ENCODE measurements at regions not wholly inside any gene's neighbourhood (a gene's known extent, or its start where the extent isn't known, plus 50 kb on each side); places are given as distances from the start of the nearest gene placed in this dataset.

GRCh38 chr19:28960986-28961705, 251.8 kb downstream of the UQCRFS1 start:
- Mint-ChIP-seq H3K4me3 (no peak overlapping the region), H3K4me1 (no peaks in the 10 kb centered on the region), H3K27me3 (ENCODE audit: low read depth) (peaks cover 2% of the 10 kb centered on the region), H3K9me3 (peaks cover 7% of the 10 kb centered on the region), H3K36me3 (ENCODE audit: low read depth) (no peaks in the 10 kb centered on the region), H3K27ac (ENCODE audit: unreplicated experiment) (no peak overlapping the region)
- no peak for TF ChIP-seq CTCF (conservative IDR thresholded peaks at IDR 0.05)
- no peak for DNase-seq (ENCODE audit: low read depth, low spot score)

- DNase-seq (ENCODE audit: low read depth, low spot score), result no peak
- no peak overlapping the region for H3K4me3 Mint-ChIP-seq
Observed at GRCh38 chr19:28960586-28960985, 252.4 kb downstream of the UQCRFS1 start.

GRCh38 chr19:28956961-28957360, 256.0 kb downstream of the UQCRFS1 start:
- H3K36me3 Mint-ChIP-seq (ENCODE audit: low read depth), result no peaks in the 10 kb centered on the region
- peaks cover 7% of the 10 kb centered on the region for H3K9me3 Mint-ChIP-seq
- no peak for DNase-seq (ENCODE audit: low read depth, low spot score)
- no peak overlapping the region for H3K27ac Mint-ChIP-seq (ENCODE audit: unreplicated experiment)
- H3K4me3 Mint-ChIP-seq, result no peak overlapping the region
- no peaks in the 10 kb centered on the region for H3K4me1 Mint-ChIP-seq
- no peaks in the 10 kb centered on the region for H3K27me3 Mint-ChIP-seq (ENCODE audit: low read depth)
- TF ChIP-seq CTCF (conservative IDR thresholded peaks at IDR 0.05), result no peak

More at GRCh38 chr19:28960586-28960985, 252.4 kb downstream of the UQCRFS1 start:
- Mint-ChIP-seq H3K4me1 (no peaks in the 10 kb centered on the region), H3K27ac (ENCODE audit: unreplicated experiment) (no peak overlapping the region), H3K36me3 (ENCODE audit: low read depth) (no peaks in the 10 kb centered on the region), H3K9me3 (peaks cover 7% of the 10 kb centered on the region), H3K27me3 (ENCODE audit: low read depth) (peaks cover 2% of the 10 kb centered on the region)
- no peak for TF ChIP-seq CTCF (conservative IDR thresholded peaks at IDR 0.05)

GRCh38 chr19:28956421-28956820, 256.5 kb downstream of the UQCRFS1 start:
- H3K4me3 Mint-ChIP-seq, result no peak overlapping the region
- no peak overlapping the region for H3K27ac Mint-ChIP-seq (ENCODE audit: unreplicated experiment)
- H3K4me1 Mint-ChIP-seq, result no peaks in the 10 kb centered on the region
- TF ChIP-seq CTCF (conservative IDR thresholded peaks at IDR 0.05), result no peak
- DNase-seq (ENCODE audit: low read depth, low spot score), result no peak
- H3K9me3 Mint-ChIP-seq, result peaks cover 7% of the 10 kb centered on the region
- H3K27me3 Mint-ChIP-seq (ENCODE audit: low read depth), result no peaks in the 10 kb centered on the region
- H3K36me3 Mint-ChIP-seq (ENCODE audit: low read depth), result no peaks in the 10 kb centered on the region

GRCh38 chr19:28949535-28949934, 263.4 kb downstream of the UQCRFS1 start:
- no peak for DNase-seq (ENCODE audit: low read depth, low spot score)

More at GRCh38 chr19:28949535-28949934, 263.4 kb downstream of the UQCRFS1 start:
- no peak overlapping the region for H3K27ac Mint-ChIP-seq (ENCODE audit: unreplicated experiment)
- no peaks in the 10 kb centered on the region for H3K36me3 Mint-ChIP-seq (ENCODE audit: low read depth)
- no peaks in the 10 kb centered on the region for H3K4me1 Mint-ChIP-seq
- H3K4me3 Mint-ChIP-seq, result no peak overlapping the region
- no peaks in the 10 kb centered on the region for H3K9me3 Mint-ChIP-seq
- peaks cover 11% of the 10 kb centered on the region for H3K27me3 Mint-ChIP-seq (ENCODE audit: low read depth)
- no peak for TF ChIP-seq CTCF (conservative IDR thresholded peaks at IDR 0.05)
